Activated CD4-positive, alpha-beta T cell treated with anti-CD3 and anti-CD28 coated beads for 4 hours (primary cell): ENCODE measurements at regions not wholly inside any gene's neighbourhood (a gene's known extent, or its start where the extent isn't known, plus 50 kb on each side); places are given as distances from the start of the nearest gene placed in this dataset.
"Not testable (repeated sequence)": the region's sequence is repeated elsewhere in the genome, so short reads cannot be mapped to it uniquely, and the experiment has no call there.

ENCODE experiments used
- DNase-seq, 2 donors: peaks; one replicate each; pipeline ENCODE4 v3.0.0-alpha.2; 2020

GRCh38 chr4:14336656-14337055 is 665.6 kb upstream of the CPEB2 start:
- DNase-seq = no peak

- no peak for DNase-seq
Observed at GRCh38 chr4:14337892-14338584, 664.2 kb upstream of the CPEB2 start.

GRCh38 chr4:14338585-14339265 is 663.6 kb upstream of the CPEB2 start:
- no peak for DNase-seq

GRCh38 chr4:14339715-14340114 is 662.6 kb upstream of the CPEB2 start:
- no peak for DNase-seq

GRCh38 chr4:14340321-14340720 is 662.0 kb upstream of the CPEB2 start:
- no peak for DNase-seq

GRCh38 chr4:14343961-14344360 is 658.3 kb upstream of the CPEB2 start:
- no peak for DNase-seq

- no peak for DNase-seq
Observed at GRCh38 chr4:14345356-14345775, 656.9 kb upstream of the CPEB2 start.

GRCh38 chr4:14347526-14347925 is 654.8 kb upstream of the CPEB2 start:
- DNase-seq = no peak

GRCh38 chr4:14348506-14348905 is 653.8 kb upstream of the CPEB2 start:
- DNase-seq = no peak

GRCh38 chr4:14358544-14359160 is 643.6 kb upstream of the CPEB2 start:
- DNase-seq = not testable (repeated sequence)

- DNase-seq = no peak
Observed at GRCh38 chr4:14359991-14360390, 642.3 kb upstream of the CPEB2 start.

- DNase-seq = no peak
Observed at GRCh38 chr4:14361084-14361483, 641.2 kb upstream of the CPEB2 start.

- no peak for DNase-seq
Observed at GRCh38 chr4:14362385-14362784, 639.9 kb upstream of the CPEB2 start.

GRCh38 chr4:14364953-14365536 is 637.2 kb upstream of the CPEB2 start:
- no peak for DNase-seq

GRCh38 chr4:14368391-14368790 is 633.9 kb upstream of the CPEB2 start:
- DNase-seq = no peak

- no peak for DNase-seq
Observed at GRCh38 chr4:14371131-14371530, 631.1 kb upstream of the CPEB2 start.

GRCh38 chr4:14375816-14376215 is 626.5 kb upstream of the CPEB2 start:
- no peak for DNase-seq

GRCh38 chr4:14379183-14379582 is 623.1 kb upstream of the CPEB2 start:
- no peak for DNase-seq

GRCh38 chr4:14383652-14384051 is 618.6 kb upstream of the CPEB2 start:
- no peak for DNase-seq

- DNase-seq = no peak
Observed at GRCh38 chr4:14384824-14385223, 617.5 kb upstream of the CPEB2 start.

GRCh38 chr4:14386196-14386595 is 616.1 kb upstream of the CPEB2 start:
- no peak for DNase-seq

- no peak for DNase-seq
Observed at GRCh38 chr4:14387647-14388046, 614.6 kb upstream of the CPEB2 start.

GRCh38 chr4:14392378-14392777 is 609.9 kb upstream of the CPEB2 start:
- DNase-seq = no peak

- no peak for DNase-seq
Observed at GRCh38 chr4:14396183-14396582, 606.1 kb upstream of the CPEB2 start.
